ENCODE measurements at regions not wholly inside any gene's neighbourhood (a gene's known extent, or its start where the extent isn't known, plus 50 kb on each side); places are given as distances from the start of the nearest gene placed in this dataset.

GRCh38 chr9:16152276-16153101, 599.6 kb downstream of the CCDC171 start:
- no peak overlapping the region for H3K27ac Mint-ChIP-seq
- H3K27me3 Mint-ChIP-seq (ENCODE audit: low read depth), result peaks cover 31% of the 10 kb centered on the region
- H3K9me3 Mint-ChIP-seq, result peaks cover 7% of the 10 kb centered on the region
- ChIA-PET CTCF (interaction anchor here (1.3 kb wide), 1 partner anchor 19 kb away, joined by 3 read pairs; no protein-coding TSS in a partner anchor), POLR2A (no interaction called here)
- ATAC-seq (no peak), DNase-seq (ENCODE audit: low spot score) (no peak)
- no peak overlapping the region for H3K4me3 Mint-ChIP-seq
- TF ChIP-seq IRF2 (CRISPR knock-in tag; IDR thresholded peaks at IDR 0.05; ENCODE audit: borderline replicate concordance, low read depth), result no peak
- TF ChIP-seq MAX (CRISPR knock-in tag; IDR thresholded peaks at IDR 0.05), result no peak
- no peak for TF ChIP-seq USF1 (CRISPR knock-in tag; IDR thresholded peaks at IDR 0.05)
- no peak for TF ChIP-seq TEAD1 (CRISPR knock-in tag; IDR thresholded peaks at IDR 0.05)
- TF ChIP-seq ARID4B (CRISPR knock-in tag; IDR thresholded peaks at IDR 0.05; ENCODE audit: borderline replicate concordance), result no peak
- TF ChIP-seq CREM (CRISPR knock-in tag; IDR thresholded peaks at IDR 0.05), result no peak
- TF ChIP-seq ZMAT4 (CRISPR knock-in tag; IDR thresholded peaks at IDR 0.05), result no peak
- TF ChIP-seq NFYB (CRISPR knock-in tag; conservative IDR thresholded peaks at IDR 0.05; ENCODE audit: low read depth), result no peak
- no peak for TF ChIP-seq TCF7 (CRISPR knock-in tag; IDR thresholded peaks at IDR 0.05; ENCODE audit: low read depth)
- TF ChIP-seq ZNF532 (CRISPR knock-in tag; IDR thresholded peaks at IDR 0.05; ENCODE audit: borderline replicate concordance), result no peak
- no peaks in the 10 kb centered on the region for H3K36me3 Mint-ChIP-seq
- H3K4me1 Mint-ChIP-seq, result peaks cover 10% of the 10 kb centered on the region

GRCh38 chr9:16153221-16153620, 600.4 kb downstream of the CCDC171 start:
- H3K4me1 Mint-ChIP-seq, result peaks cover 10% of the 10 kb centered on the region
- ChIA-PET CTCF (interaction anchor here (1.2 to 2.1 kb wide), 3 partner anchors 14 to 121 kb away, joined by 3 to 7 read pairs (median 6); no protein-coding TSS in a partner anchor), POLR2A (no interaction called here)
- H3K4me3 Mint-ChIP-seq, result no peak overlapping the region
- DNase-seq (ENCODE audit: low spot score) (no peak), ATAC-seq (no peak)
- no peak overlapping the region for H3K27ac Mint-ChIP-seq
- H3K9me3 Mint-ChIP-seq, result peaks cover 7% of the 10 kb centered on the region
- no peak for TF ChIP-seq ATF2 (CRISPR knock-in tag; IDR thresholded peaks at IDR 0.05; ENCODE audit: borderline replicate concordance, low read depth)
- TF ChIP-seq SP1 (CRISPR knock-in tag; conservative IDR thresholded peaks at IDR 0.05), result no peak
- TF ChIP-seq IRF2 (CRISPR knock-in tag; IDR thresholded peaks at IDR 0.05; ENCODE audit: borderline replicate concordance, low read depth), result no peak
- H3K27me3 Mint-ChIP-seq (ENCODE audit: low read depth), result peaks cover 31% of the 10 kb centered on the region
- H3K36me3 Mint-ChIP-seq, result no peaks in the 10 kb centered on the region
